Common myeloid progenitor, CD34-positive (primary cell): ENCODE measurements at regions not wholly inside any gene's neighbourhood (a gene's known extent, or its start where the extent isn't known, plus 50 kb on each side); places are given as distances from the start of the nearest gene placed in this dataset.

Experiments
- CTCF ChIA-PET: fragments of 350-600 bp; sonication (Branson Sonifier 250); formaldehyde crosslinking; loops from one replicate; lab custom pipeline; 2021; ENCODE audit warnings: antibody characterized with exemption; lab: Charles Lee
- POLR2A ChIA-PET: fragments of 350-600 bp; sonication (Branson Sonifier 250); formaldehyde crosslinking; loops from one replicate; lab custom pipeline; 2021; ENCODE audit warnings: antibody characterized with exemption; lab: Charles Lee
- DNase-seq, 3 donors: peaks; one replicate each; pipeline versions ENCODE4 v3.0.0 to v3.0.0-alpha.2; 2013
- H3K27ac ChIP-seq, 2 experiments: 1 replicate in 1 of 2; 2 replicates in 1 of 2; pipeline ENCODE4 v1.7.0; 2013; ENCODE audit warnings: inconsistent platforms in 2 of 2, low read length in 2 of 2, mild to moderate bottlenecking in 2 of 2, low read depth in 1 of 2, moderate library complexity in 1 of 2; ENCODE audit not compliant: severe bottlenecking in 2 of 2, insufficient read depth in 1 of 2, poor library complexity in 1 of 2
- H3K27me3 ChIP-seq, 5 experiments: replicated peaks in 2 of 5; 1 replicate in 3 of 5; 2 replicates in 2 of 5; pipeline versions ENCODE4 v1.6.1 to v1.7.0; 2013; ENCODE audit warnings: low read length in 4 of 5, mild to moderate bottlenecking in 2 of 5, moderate library complexity in 2 of 5, inconsistent platforms in 1 of 5; ENCODE audit not compliant: insufficient read depth in 5 of 5, control insufficient read depth in 4 of 5
- H3K36me3 ChIP-seq, 4 experiments: 1 replicate in 2 of 4; 2 replicates in 2 of 4; pipeline versions ENCODE4 v1.6.1 to v1.7.0; 2013; ENCODE audit warnings: low read length in 3 of 4, control low read depth in 1 of 4, mild to moderate bottlenecking in 1 of 4; ENCODE audit not compliant: control insufficient read depth in 4 of 4, insufficient read depth in 4 of 4
- H3K4me1 ChIP-seq, 4 experiments: 1 replicate in 3 of 4; 2 replicates in 1 of 4; pipeline versions ENCODE4 v1.6.1 to v1.7.1; 2013; ENCODE audit warnings: low read length in 3 of 4, mild to moderate bottlenecking in 3 of 4, control low read depth in 1 of 4, inconsistent platforms in 1 of 4, moderate library complexity in 1 of 4; ENCODE audit not compliant: control insufficient read depth in 4 of 4, insufficient read depth in 4 of 4; ENCODE audit errors: control extremely low read depth in 1 of 4
- H3K4me3 ChIP-seq, 7 experiments: 1 replicate in 4 of 7; 2 replicates in 3 of 7; pipeline versions ENCODE4 v1.5.1 to v1.7.0; 2013; ENCODE audit warnings: mild to moderate bottlenecking in 7 of 7, low read length in 6 of 7, moderate library complexity in 6 of 7, inconsistent platforms in 2 of 7, low read depth in 2 of 7, control low read depth in 1 of 7; ENCODE audit not compliant: insufficient read depth in 4 of 7, control insufficient read depth in 1 of 7; ENCODE audit errors: extremely low read depth in 1 of 7
- H3K9me3 ChIP-seq, 5 experiments: 1 replicate in 4 of 5; 2 replicates in 1 of 5; pipeline versions ENCODE4 v1.6.1 to v1.7.1; 2013; ENCODE audit warnings: low read length in 4 of 5, mild to moderate bottlenecking in 2 of 5, inconsistent platforms in 1 of 5, low read depth in 1 of 5, moderate library complexity in 1 of 5; ENCODE audit not compliant: control insufficient read depth in 4 of 5, insufficient read depth in 2 of 5; ENCODE audit errors: control extremely low read depth in 1 of 5
- WGBS: methylation state at CpG from one replicate; pipeline ENCODE4 v1.1.5; 2013; ENCODE audit not compliant: insufficient coverage; 5-methylcytosine and 5-hydroxymethylcytosine counted together

DNA sequence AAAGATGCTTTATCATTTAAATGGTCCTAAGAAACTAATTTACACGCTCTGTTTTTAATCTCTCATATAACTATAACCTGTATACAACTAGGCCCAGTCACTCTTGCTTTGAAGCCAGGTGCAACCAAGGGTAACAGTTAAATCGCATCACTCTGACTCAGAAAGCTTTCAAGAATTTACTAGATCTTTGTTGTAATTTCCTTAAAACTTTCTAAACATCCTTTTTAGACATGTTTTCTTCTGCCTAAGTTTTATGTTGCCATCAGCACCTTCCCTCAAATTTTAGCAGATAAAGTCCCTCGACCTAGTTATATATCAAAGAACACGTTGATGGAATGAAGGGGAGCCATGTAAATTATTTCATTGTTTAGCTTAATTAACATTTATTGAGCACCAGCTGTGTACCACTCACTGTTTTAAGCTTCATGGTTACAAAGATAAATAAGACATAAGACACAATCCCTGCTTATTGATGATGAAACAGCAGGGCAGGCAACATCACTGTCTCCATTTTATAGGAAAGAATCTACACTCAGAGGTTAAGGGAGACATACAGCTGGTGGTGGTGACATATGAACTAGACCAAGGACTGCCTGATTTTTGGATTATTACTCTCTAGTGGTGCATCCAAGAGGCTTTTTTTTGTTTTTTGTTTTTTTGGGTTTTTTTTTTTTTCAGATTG is 101.0 kb downstream of the CD200R1L start:
- no peak overlapping the region for H3K27ac ChIP-seq
- CTCF ChIA-PET = interaction anchor here (1.1 kb wide), 1 partner anchor 9 kb away, joined by 5 read pairs; no protein-coding TSS in a partner anchor
- POLR2A ChIA-PET = no interaction called here
- H3K27me3 ChIP-seq = peaks cover 0 to 1% (median 0%) of the 10 kb centered on the region in 5 experiments
- H3K4me1 ChIP-seq = no peaks in the 10 kb centered on the region
- DNase-seq = no peak
- WGBS = 100% methylated on average over 2 of the region's 4 CpGs
- H3K9me3 ChIP-seq = peaks cover 0 to under 1% (median 0%) of the 10 kb centered on the region in 5 experiments
- H3K4me3 ChIP-seq = no peak overlapping the region
- H3K36me3 ChIP-seq = no peaks in the 10 kb centered on the region

DNA sequence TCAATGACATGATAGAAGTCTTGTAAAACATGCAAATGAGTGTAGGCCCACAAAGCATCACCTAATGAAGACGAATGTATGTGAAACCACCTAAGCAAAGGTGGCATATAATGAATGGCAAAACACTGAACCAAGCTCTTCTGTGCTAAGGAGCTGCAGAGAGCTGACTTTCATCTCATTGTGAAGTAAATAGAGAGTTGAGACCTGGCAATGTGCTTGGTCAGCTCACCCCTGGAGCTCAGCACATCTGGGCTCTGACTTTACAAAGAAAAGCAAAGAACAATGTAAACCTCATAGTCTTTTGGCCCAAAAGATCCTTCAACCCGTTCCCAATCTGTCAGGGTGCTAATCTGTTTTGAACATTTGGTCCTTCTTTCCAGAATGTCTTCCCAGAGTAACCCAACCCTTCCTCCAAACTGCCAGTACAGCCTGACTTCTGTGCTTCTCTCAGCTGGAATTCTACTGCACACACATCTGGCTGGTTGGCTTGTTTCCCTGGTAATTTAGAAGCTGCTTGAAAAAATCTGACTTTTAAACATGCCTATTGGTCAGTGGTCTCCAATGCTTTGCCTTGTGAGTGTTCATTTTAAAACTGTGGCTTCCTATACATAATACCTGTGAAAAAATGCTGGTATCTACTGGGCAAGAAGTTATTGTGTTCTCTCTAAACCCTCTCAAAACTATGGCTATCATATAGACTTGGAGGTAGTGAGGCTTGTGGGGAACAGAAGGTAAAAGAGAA is 101.7 kb downstream of the CD200R1L start:
- no peak overlapping the region for H3K4me3 ChIP-seq
- no peak for DNase-seq
- no peak overlapping the region for H3K27ac ChIP-seq
- POLR2A ChIA-PET = interaction anchor here (0.6 kb wide), 1 partner anchor 225 kb away, joined by 11 read pairs; no protein-coding TSS in a partner anchor
- H3K27me3 ChIP-seq = peaks cover 0 to 1% (median 0%) of the 10 kb centered on the region in 5 experiments
- no peaks in the 10 kb centered on the region for H3K36me3 ChIP-seq
- WGBS = 100% methylated on average over 2 of the region's 2 CpGs
- CTCF ChIA-PET = interaction anchor here (1.1 to 1.4 kb wide), 2 partner anchors 9 to 11 kb away, joined by 4 to 5 read pairs; no protein-coding TSS in a partner anchor
- no peaks in the 10 kb centered on the region for H3K9me3 ChIP-seq
- H3K4me1 ChIP-seq = peaks cover 0 to 2% (median under 1%) of the 10 kb centered on the region in 4 experiments

DNA sequence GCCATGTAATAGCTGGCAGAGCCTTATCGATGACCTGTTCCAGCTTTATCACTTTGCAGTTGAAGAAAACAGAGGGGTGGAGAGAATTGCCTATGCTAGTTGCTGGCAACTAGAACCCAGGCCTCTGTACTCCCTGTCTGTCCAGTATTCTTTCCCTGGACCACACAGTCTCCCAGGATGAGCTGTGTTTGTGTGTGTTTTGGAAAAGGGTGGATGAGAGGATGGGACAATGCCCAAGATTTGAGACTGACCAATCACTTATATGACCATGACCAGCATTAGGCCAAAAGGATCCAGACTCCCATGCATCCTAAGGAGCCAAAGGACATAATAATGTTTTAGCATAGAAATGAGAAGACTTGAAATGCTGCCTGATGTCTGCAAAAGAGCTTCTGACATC is 102.6 kb downstream of the CD200R1L start:
- ChIA-PET POLR2A (no interaction called here), CTCF (interaction anchor here (1.4 kb wide), 1 partner anchor 10 kb away, joined by 4 read pairs; no protein-coding TSS in a partner anchor)
- no peaks in the 10 kb centered on the region for H3K9me3 ChIP-seq
- no CpG with 5 or more reads among the region's 1 CpG for WGBS
- no peaks in the 10 kb centered on the region for H3K36me3 ChIP-seq
- peaks cover 7 to 10% (median 9%) of the 10 kb centered on the region in 4 experiments for H3K4me1 ChIP-seq
- H3K27ac ChIP-seq = no peak overlapping the region
- DNase-seq = no peak
- peaks cover 0 to 1% (median 0%) of the 10 kb centered on the region in 5 experiments for H3K27me3 ChIP-seq
- no peak overlapping the region for H3K4me3 ChIP-seq

DNA sequence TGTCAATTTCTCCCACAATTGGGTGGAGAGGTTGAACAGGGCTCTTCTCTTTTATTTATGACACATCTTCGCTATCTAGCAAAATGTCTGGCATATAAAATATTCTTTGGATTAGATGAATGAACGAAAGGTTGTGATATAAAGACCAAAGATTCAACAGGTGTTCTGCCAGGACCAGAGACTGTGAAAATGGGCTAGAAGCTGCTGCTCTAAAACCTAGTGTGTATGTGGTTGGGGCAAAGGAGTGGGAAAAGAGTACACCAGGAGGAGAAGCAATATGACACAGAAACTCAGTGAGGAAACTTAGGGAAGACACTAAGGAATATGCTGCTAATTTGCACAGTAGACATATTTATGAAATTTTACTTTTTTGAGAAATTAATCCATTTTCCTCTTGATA is 102.0 kb upstream of the CCDC80 start:
- H3K4me3 ChIP-seq = no peak overlapping the region
- peaks cover 0 to 1% (median 0%) of the 10 kb centered on the region in 5 experiments for H3K27me3 ChIP-seq
- no peaks in the 10 kb centered on the region for H3K9me3 ChIP-seq
- no peak for DNase-seq
- ChIA-PET CTCF (interaction anchor here (1.3 kb wide), 1 partner anchor 237 kb away, joined by 3 read pairs; no protein-coding TSS in a partner anchor), POLR2A (interaction anchor here (0.6 kb wide), 1 partner anchor 263 kb away, joined by 4 read pairs; no protein-coding TSS in a partner anchor)
- H3K4me1 ChIP-seq = peaks cover 7 to 10% (median 9%) of the 10 kb centered on the region in 4 experiments
- H3K27ac ChIP-seq = no peak overlapping the region
- WGBS = 100% methylated on average over 1 of the region's 2 CpGs
- no peaks in the 10 kb centered on the region for H3K36me3 ChIP-seq

DNA sequence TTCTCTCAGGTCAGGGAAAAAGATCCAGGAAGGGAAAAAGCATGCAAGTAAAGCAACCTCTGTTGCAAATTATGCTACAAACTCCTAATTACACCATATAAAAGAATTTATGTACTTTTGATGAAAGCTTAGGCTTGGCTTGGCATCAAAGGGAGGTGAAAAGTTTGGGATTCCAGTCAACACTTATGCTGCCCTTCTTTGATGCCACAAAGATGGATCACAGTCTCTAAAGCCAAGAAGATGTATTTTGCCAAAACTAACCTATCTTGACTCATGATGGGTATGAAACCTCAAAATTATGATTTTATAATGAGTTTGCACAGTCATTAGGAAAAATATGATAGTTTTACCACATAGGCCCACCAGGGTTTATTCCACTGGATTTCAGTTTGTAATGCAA is 101.0 kb upstream of the CCDC80 start:
- peaks cover 0 to 1% (median 0%) of the 10 kb centered on the region in 5 experiments for H3K27me3 ChIP-seq
- no peak overlapping the region for H3K27ac ChIP-seq
- no peaks in the 10 kb centered on the region for H3K36me3 ChIP-seq
- no peaks in the 10 kb centered on the region for H3K9me3 ChIP-seq
- H3K4me1 ChIP-seq = peaks cover 8 to 13% (median 9%) of the 10 kb centered on the region in 4 experiments
- no peak overlapping the region for H3K4me3 ChIP-seq
- DNase-seq = no peak
- CTCF ChIA-PET = interaction anchor here (1.6 kb wide), 1 partner anchor 19 kb away, joined by 4 read pairs; no protein-coding TSS in a partner anchor
- POLR2A ChIA-PET = no interaction called here

DNA sequence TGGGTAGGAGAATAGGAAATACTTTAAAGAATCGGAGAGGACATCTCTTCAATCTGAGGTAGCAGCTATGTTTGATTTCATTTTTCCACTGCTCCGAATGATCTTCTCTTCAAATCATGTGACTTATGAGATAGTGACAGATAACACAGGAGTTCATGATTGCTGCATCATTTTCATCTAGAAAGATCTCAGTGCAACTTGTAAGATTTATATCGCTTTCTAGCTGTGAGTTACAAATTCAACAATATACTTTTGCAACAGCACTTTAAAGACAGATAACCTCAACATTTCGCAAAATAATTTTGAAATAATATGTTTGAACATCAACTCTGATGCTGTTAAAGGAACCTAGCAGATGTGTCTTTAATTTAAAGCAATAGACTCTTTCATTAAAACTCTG is 99.9 kb upstream of the CCDC80 start:
- H3K4me3 ChIP-seq = no peak overlapping the region
- 96% methylated on average over 3 of the region's 4 CpGs for WGBS
- H3K4me1 ChIP-seq = peaks cover 8 to 13% (median 9%) of the 10 kb centered on the region in 4 experiments
- H3K9me3 ChIP-seq = no peaks in the 10 kb centered on the region
- peaks cover 0 to 1% (median 0%) of the 10 kb centered on the region in 5 experiments for H3K27me3 ChIP-seq
- DNase-seq = no peak
- H3K36me3 ChIP-seq = no peaks in the 10 kb centered on the region
- ChIA-PET CTCF (interaction anchor here (1.6 to 10.1 kb wide), 2 partner anchors 20 to 241 kb away, joined by 4 to 127 read pairs; no protein-coding TSS in a partner anchor), POLR2A (no interaction called here)
- H3K27ac ChIP-seq = no peak overlapping the region
